Osteoblast (primary cell): ENCODE measurements at regions not wholly inside any gene's neighbourhood (a gene's known extent, or its start where the extent isn't known, plus 50 kb on each side); places are given as distances from the start of the nearest gene placed in this dataset.

ENCODE experiments used
- DNase-seq: peaks from one replicate; pipeline ENCODE4 v3.0.0; 2011; ENCODE audit warnings: low spot score, mixed read lengths; ENCODE audit not compliant: insufficient read length; ENCODE audit errors: missing footprints
- H2AFZ ChIP-seq: 2 replicates; pipeline ENCODE4 v1.6.0; 2011; ENCODE audit warnings: mild to moderate bottlenecking, low read length
- H3K27ac ChIP-seq: 2 replicates; pipeline ENCODE4 v1.5.1; 2011; ENCODE audit warnings: mild to moderate bottlenecking, low read depth, low read length, moderate library complexity
- H3K27me3 ChIP-seq: 2 replicates; pipeline ENCODE4 v1.6.0; 2012; ENCODE audit warnings: mild to moderate bottlenecking, control low read depth, inconsistent platforms, low read length, moderate library complexity; ENCODE audit not compliant: insufficient read depth
- H3K36me3 ChIP-seq: 2 replicates; pipeline ENCODE4 v1.5.1; 2011; ENCODE audit warnings: mild to moderate bottlenecking, low read length, control low read depth, moderate library complexity; ENCODE audit not compliant: insufficient read depth
- H3K4me1 ChIP-seq: 2 replicates; pipeline ENCODE4 v1.5.1; 2011; ENCODE audit warnings: mild to moderate bottlenecking, low read length, control low read depth, moderate library complexity; ENCODE audit not compliant: insufficient read depth
- H3K4me2 ChIP-seq: 2 replicates; pipeline ENCODE4 v1.6.0; 2011; ENCODE audit warnings: mild to moderate bottlenecking, low read length; ENCODE audit not compliant: insufficient read depth
- H3K4me3 ChIP-seq: fragments of 200-600 bp; sonication (generic); 3 replicates; pipeline ENCODE4 v1.5.1; 2012; ENCODE audit warnings: mild to moderate bottlenecking, low read length, inconsistent platforms; ENCODE audit not compliant: insufficient read depth
- H3K79me2 ChIP-seq: 2 replicates; pipeline ENCODE4 v1.6.0; 2012; ENCODE audit warnings: mild to moderate bottlenecking, low read length, control low read depth, inconsistent platforms; ENCODE audit not compliant: insufficient read depth
- H3K9me3 ChIP-seq: 2 replicates; pipeline ENCODE4 v1.5.1; 2011; ENCODE audit warnings: low read depth, low read length, control low read depth
- H4K20me1 ChIP-seq: 2 replicates; pipeline ENCODE4 v1.6.0; 2012; ENCODE audit warnings: mild to moderate bottlenecking, low read length, control low read depth; ENCODE audit not compliant: insufficient read depth
- TF ChIP-seq, protein P1 (sequence below): IDR thresholded peaks from 2 replicates; pipeline ENCODE4 v1.5.1; 2011; ENCODE audit warnings: mild to moderate bottlenecking, low read depth, low read length, moderate library complexity; ENCODE audit errors: extremely low read depth

DNA sequence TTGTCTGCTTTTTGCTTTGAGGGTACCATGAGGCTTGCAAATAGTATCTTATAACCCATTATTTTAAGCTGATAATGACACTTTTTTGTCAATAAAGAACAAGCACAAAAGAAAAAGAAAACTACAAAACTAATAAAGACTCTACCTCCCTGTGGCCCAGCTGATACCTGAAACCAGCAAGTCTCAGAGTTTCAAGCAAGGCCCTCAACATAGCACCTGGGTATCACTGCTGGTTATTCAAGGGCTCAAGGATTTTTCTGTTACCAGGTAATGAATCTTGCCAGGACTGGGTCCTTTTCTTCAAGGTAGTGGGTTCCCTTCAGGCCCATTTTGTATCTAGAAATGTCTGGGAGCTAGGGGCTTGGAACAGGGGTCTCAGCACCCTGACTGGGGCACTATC lies 281.6 kb upstream of the C11orf87 start:
- H4K20me1 ChIP-seq: no peaks in the 10 kb centered on the region
- H3K27ac ChIP-seq: no peak overlapping the region
- no peak overlapping the region for H2AFZ ChIP-seq
- no peaks in the 10 kb centered on the region for H3K27me3 ChIP-seq
- H3K4me3 ChIP-seq: no peak overlapping the region
- no peaks in the 10 kb centered on the region for H3K4me1 ChIP-seq
- H3K36me3 ChIP-seq: no peaks in the 10 kb centered on the region
- DNase-seq: no peak
- no peaks in the 10 kb centered on the region for H3K9me3 ChIP-seq
- TF ChIP-seq, protein P1, sequence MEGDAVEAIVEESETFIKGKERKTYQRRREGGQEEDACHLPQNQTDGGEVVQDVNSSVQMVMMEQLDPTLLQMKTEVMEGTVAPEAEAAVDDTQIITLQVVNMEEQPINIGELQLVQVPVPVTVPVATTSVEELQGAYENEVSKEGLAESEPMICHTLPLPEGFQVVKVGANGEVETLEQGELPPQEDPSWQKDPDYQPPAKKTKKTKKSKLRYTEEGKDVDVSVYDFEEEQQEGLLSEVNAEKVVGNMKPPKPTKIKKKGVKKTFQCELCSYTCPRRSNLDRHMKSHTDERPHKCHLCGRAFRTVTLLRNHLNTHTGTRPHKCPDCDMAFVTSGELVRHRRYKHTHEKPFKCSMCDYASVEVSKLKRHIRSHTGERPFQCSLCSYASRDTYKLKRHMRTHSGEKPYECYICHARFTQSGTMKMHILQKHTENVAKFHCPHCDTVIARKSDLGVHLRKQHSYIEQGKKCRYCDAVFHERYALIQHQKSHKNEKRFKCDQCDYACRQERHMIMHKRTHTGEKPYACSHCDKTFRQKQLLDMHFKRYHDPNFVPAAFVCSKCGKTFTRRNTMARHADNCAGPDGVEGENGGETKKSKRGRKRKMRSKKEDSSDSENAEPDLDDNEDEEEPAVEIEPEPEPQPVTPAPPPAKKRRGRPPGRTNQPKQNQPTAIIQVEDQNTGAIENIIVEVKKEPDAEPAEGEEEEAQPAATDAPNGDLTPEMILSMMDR: no peak
- no peak overlapping the region for H3K4me2 ChIP-seq
- H3K79me2 ChIP-seq: no peaks in the 10 kb centered on the region

DNA sequence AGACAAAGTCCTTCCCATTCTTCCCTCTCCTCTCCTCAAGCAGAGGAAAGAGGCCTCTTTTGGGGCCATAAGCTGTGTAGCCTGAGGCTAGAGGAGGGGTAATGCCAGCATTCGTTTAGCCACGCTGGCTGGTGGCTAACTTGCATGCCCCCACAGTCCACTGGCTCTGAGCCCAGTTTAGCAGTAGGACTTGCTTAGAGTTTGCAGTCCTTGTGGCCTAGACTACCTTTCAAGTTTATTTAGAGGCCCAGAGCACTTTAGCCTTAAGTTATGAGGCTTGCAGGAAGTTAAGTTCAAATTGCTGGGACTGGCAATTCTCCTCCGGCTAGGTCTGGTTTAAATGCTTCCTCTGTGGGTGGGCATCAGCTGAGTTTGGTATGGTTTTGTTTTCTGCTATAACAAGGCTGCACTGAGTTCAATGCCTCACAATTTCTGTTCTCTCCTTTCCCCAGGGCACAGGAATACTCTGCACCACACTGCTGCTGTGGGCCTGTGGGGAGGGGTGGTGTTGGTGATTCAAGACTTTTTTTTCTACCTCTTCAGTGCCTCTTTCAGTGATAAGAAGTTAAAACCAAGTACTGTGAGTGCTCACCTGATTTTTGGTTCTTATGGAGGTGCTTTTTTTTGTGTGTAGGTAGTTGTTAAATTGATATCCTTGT lies 281.0 kb upstream of the C11orf87 start:
- Histone ChIP-seq H2AFZ (no peak overlapping the region), H3K27me3 (no peaks in the 10 kb centered on the region), H3K79me2 (no peaks in the 10 kb centered on the region), H3K4me3 (no peak overlapping the region), H3K4me1 (no peaks in the 10 kb centered on the region), H3K27ac (no peak overlapping the region), H3K9me3 (no peaks in the 10 kb centered on the region), H3K4me2 (no peak overlapping the region), H4K20me1 (no peaks in the 10 kb centered on the region), H3K36me3 (no peaks in the 10 kb centered on the region)
- TF ChIP-seq, protein P1: no peak
- DNase-seq: no peak

DNA sequence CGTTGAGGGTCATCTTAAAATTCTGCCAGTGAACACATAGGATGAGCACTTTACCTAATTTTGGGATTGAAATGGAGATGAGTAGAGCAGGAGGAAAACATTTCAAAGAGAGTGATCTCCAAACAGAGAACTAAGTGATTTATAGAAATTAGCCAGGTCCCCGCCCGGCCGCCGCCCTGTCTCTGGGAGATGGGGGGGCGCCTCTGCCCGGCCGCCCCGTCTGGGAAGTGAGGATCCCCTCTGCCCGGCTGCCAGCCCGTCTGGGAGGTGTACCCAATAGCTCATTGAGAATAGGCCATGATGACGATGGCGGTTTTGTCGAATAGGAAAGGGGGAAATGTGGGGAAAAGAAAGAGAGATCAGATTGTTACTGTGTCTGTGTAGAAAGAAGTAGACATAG lies 276.7 kb upstream of the C11orf87 start:
- H3K27ac ChIP-seq: no peak overlapping the region
- H4K20me1 ChIP-seq: no peaks in the 10 kb centered on the region
- no peaks in the 10 kb centered on the region for H3K36me3 ChIP-seq
- H3K9me3 ChIP-seq: no peaks in the 10 kb centered on the region
- no peaks in the 10 kb centered on the region for H3K27me3 ChIP-seq
- no peaks in the 10 kb centered on the region for H3K79me2 ChIP-seq
- no peaks in the 10 kb centered on the region for H3K4me1 ChIP-seq
- H2AFZ ChIP-seq: no peak overlapping the region
- no peak for DNase-seq
- no peak overlapping the region for H3K4me2 ChIP-seq
- H3K4me3 ChIP-seq: no peak overlapping the region
- TF ChIP-seq, protein P1: no peak

DNA sequence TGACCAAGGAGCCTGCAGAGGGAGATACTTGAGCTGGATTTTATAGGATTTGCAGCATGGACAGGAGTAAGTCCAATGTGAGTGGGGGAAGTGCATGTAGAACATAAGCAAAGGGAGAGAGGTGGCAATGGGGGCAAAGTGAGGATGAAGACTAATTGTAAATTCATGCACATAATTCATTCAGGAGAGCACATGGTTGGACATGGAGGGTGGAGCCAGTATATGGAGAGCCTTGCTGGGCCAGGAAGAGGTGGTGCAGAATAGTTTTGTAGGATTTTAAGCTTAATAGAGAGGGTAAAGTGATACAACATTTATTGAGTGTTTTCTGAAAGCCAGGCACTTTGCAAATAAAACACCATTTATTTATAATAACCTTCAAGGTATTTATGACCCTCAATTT lies 274.3 kb upstream of the C11orf87 start:
- Histone ChIP-seq H3K9me3 (no peaks in the 10 kb centered on the region), H3K27me3 (no peaks in the 10 kb centered on the region), H3K4me1 (no peaks in the 10 kb centered on the region), H2AFZ (no peak overlapping the region), H3K4me3 (no peak overlapping the region), H3K79me2 (no peaks in the 10 kb centered on the region), H3K36me3 (no peaks in the 10 kb centered on the region), H4K20me1 (no peaks in the 10 kb centered on the region), H3K27ac (no peak overlapping the region), H3K4me2 (no peak overlapping the region)
- TF ChIP-seq, protein P1: no peak
- no peak for DNase-seq
